Uterus (tissue), 3 donors: ENCODE measurements at regions not wholly inside any gene's neighbourhood (a gene's known extent, or its start where the extent isn't known, plus 50 kb on each side); places are given as distances from the start of the nearest gene placed in this dataset.

Source experiments
- DNase-seq, 2 donors: peaks; one replicate each; pipeline ENCODE4 v3.0.0-alpha.2; 2019 to 2020
- H3K27ac ChIP-seq, 2 donors: fragments of 200-600 bp; sonication (generic); 1 replicate in 1 of 2; 2 replicates in 1 of 2; pipeline ENCODE4 v1.5.1; 2016 to 2018
- H3K27me3 ChIP-seq, 2 donors: fragments of 200-600 bp; sonication (generic); one replicate each; pipeline ENCODE4 v1.5.1; 2018 to 2019; ENCODE audit warnings: control low read depth in 1 of 2
- H3K36me3 ChIP-seq, 2 donors: fragments of 200-600 bp; sonication (generic); one replicate each; pipeline ENCODE4 v1.5.1; 2019; ENCODE audit warnings: control low read depth in 1 of 2
- H3K4me1 ChIP-seq, 2 donors: fragments of 200-600 bp; sonication (generic); one replicate each; pipeline ENCODE4 v1.5.1; 2018 to 2019; ENCODE audit warnings: control low read depth in 1 of 2
- H3K4me3 ChIP-seq, 2 donors: fragments of 200-600 bp; sonication (generic); 1 replicate in 1 of 2; 2 replicates in 1 of 2; pipeline ENCODE4 v1.5.1; 2018 to 2019; ENCODE audit warnings: mild to moderate bottlenecking in 1 of 2
- H3K9me3 ChIP-seq, 2 donors: fragments of 200-600 bp; sonication (generic); one replicate each; pipeline ENCODE4 v1.5.1; 2019; ENCODE audit warnings: control low read depth in 1 of 2
- POLR2A ChIP-seq, 2 donors: fragments of 450-650 bp; IDR thresholded peaks; one replicate each; pipeline ENCODE4 v1.6.1; 2016; ENCODE audit warnings: antibody characterized with exemption in 2 of 2, mild to moderate bottlenecking in 1 of 2, moderate library complexity in 1 of 2
- intact Hi-C: fragments of 100-400 bp; cut with DNase I; formaldehyde crosslinking; loops from one replicate; pipeline ENCODE4 v1.15.1; 2023; ENCODE audit warnings: low total_unique reads
- TF ChIP-seq, protein P1 (sequence below), 4 experiments: fragments of 200-600 bp in 2 of 4; fragments of 450-650 bp in 2 of 4; sonication (generic) in 2 of 4; IDR thresholded peaks; one replicate each; pipeline ENCODE4 v1.5.1; 2016 to 2019; ENCODE audit warnings: antibody characterized with exemption in 4 of 4, mild to moderate bottlenecking in 2 of 4, moderate library complexity in 1 of 4
- donor health status: DM: yes; HTN: yes; CAD: no.

GRCh38 chr11:23226331-23227077 is 366.2 kb upstream of the CCDC179 start:
- TF ChIP-seq, protein P1, sequence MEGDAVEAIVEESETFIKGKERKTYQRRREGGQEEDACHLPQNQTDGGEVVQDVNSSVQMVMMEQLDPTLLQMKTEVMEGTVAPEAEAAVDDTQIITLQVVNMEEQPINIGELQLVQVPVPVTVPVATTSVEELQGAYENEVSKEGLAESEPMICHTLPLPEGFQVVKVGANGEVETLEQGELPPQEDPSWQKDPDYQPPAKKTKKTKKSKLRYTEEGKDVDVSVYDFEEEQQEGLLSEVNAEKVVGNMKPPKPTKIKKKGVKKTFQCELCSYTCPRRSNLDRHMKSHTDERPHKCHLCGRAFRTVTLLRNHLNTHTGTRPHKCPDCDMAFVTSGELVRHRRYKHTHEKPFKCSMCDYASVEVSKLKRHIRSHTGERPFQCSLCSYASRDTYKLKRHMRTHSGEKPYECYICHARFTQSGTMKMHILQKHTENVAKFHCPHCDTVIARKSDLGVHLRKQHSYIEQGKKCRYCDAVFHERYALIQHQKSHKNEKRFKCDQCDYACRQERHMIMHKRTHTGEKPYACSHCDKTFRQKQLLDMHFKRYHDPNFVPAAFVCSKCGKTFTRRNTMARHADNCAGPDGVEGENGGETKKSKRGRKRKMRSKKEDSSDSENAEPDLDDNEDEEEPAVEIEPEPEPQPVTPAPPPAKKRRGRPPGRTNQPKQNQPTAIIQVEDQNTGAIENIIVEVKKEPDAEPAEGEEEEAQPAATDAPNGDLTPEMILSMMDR (IDR thresholded peaks at IDR 0.05), result no peak
- no peak for TF ChIP-seq POLR2A (IDR thresholded peaks at IDR 0.05)
- intact Hi-C loops, result no loop called here
- no peak overlapping the region for H3K27ac ChIP-seq
- H3K9me3 ChIP-seq, result no peaks in the 10 kb centered on the region
- H3K4me3 ChIP-seq, result no peak overlapping the region
- no peaks in the 10 kb centered on the region for H3K36me3 ChIP-seq
- H3K4me1 ChIP-seq, result no peaks in the 10 kb centered on the region
- no peak for DNase-seq
- H3K27me3 ChIP-seq, result no peaks in the 10 kb centered on the region

- TF ChIP-seq, protein P1 (IDR thresholded peaks at IDR 0.05), result no peak
- TF ChIP-seq POLR2A (IDR thresholded peaks at IDR 0.05), result no peak
- H3K4me1 ChIP-seq, result no peaks in the 10 kb centered on the region
- H3K9me3 ChIP-seq, result no peaks in the 10 kb centered on the region
- no peaks in the 10 kb centered on the region for H3K36me3 ChIP-seq
- intact Hi-C loops, result no loop called here
- no peak for DNase-seq
- H3K27ac ChIP-seq, result no peak overlapping the region
- H3K27me3 ChIP-seq, result no peaks in the 10 kb centered on the region
- H3K4me3 ChIP-seq, result no peak overlapping the region
Measured at GRCh38 chr11:23227078-23227445, 366.8 kb upstream of the CCDC179 start.

- intact Hi-C loops, result no loop called here
- H3K36me3 ChIP-seq, result no peaks in the 10 kb centered on the region
- H3K4me1 ChIP-seq, result no peaks in the 10 kb centered on the region
- no peak overlapping the region for H3K27ac ChIP-seq
- no peaks in the 10 kb centered on the region for H3K27me3 ChIP-seq
- H3K4me3 ChIP-seq, result no peak overlapping the region
- DNase-seq, result no peak
- no peak for TF ChIP-seq POLR2A (IDR thresholded peaks at IDR 0.05)
- TF ChIP-seq, protein P1 (IDR thresholded peaks at IDR 0.05), result no peak
- H3K9me3 ChIP-seq, result no peaks in the 10 kb centered on the region
Measured at GRCh38 chr11:23232652-23233051, 372.4 kb upstream of the CCDC179 start.

GRCh38 chr11:23233075-23233474 is 372.8 kb upstream of the CCDC179 start:
- intact Hi-C loops, result no loop called here
- TF ChIP-seq, protein P1 (IDR thresholded peaks at IDR 0.05), result no peak
- TF ChIP-seq POLR2A (IDR thresholded peaks at IDR 0.05), result no peak
- no peak for DNase-seq
- Histone ChIP-seq H3K4me3 (no peak overlapping the region), H3K27me3 (no peaks in the 10 kb centered on the region), H3K9me3 (no peaks in the 10 kb centered on the region), H3K36me3 (no peaks in the 10 kb centered on the region), H3K4me1 (no peaks in the 10 kb centered on the region), H3K27ac (no peak overlapping the region)

DNA sequence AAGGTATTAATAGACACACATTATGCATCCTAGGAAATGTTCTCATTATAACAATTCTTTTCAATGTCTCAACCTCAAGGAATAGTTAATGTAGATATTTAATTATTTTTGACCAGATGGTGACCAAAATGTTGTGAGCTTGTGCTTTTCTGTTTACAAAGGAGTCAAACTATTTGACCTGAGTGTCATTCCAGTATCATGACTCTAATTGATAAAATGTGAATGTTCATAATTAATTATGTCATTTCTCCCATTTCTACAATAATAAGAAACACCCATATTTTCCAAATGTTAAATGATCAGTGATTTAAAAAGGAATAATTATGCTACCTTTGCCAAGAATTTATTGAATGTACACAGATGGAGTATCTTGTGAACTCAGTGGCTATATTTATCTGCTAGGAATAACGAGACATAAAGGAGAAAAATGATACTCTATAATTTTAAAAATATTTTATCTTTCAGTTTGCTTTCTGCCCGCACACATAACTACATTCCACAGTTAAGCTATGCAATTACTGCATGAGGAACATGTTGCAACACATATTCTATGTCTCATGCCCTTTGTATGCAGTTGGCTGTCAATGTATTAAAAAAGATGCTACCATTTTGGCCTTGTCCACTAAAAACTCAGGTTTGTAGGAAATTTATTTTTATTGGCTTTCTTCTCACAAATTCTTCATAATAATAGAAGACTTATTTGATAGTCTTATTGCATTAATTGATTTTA is 376.7 kb upstream of the CCDC179 start:
- no peak overlapping the region for H3K4me3 ChIP-seq

More for the DNA sequence above, 376.7 kb upstream of the CCDC179 start:
- no peak for TF ChIP-seq POLR2A (IDR thresholded peaks at IDR 0.05)
- TF ChIP-seq, protein P1 (IDR thresholded peaks at IDR 0.05), result no peak
- H3K27me3 ChIP-seq, result no peaks in the 10 kb centered on the region
- no peak for DNase-seq
- H3K9me3 ChIP-seq, result no peaks in the 10 kb centered on the region
- H3K27ac ChIP-seq, result no peak overlapping the region
- no peaks in the 10 kb centered on the region for H3K4me1 ChIP-seq
- intact Hi-C loops, result no loop called here
- no peaks in the 10 kb centered on the region for H3K36me3 ChIP-seq
